COR-L47 (cell line): ENCODE measurements at regions not wholly inside any gene's neighbourhood (a gene's known extent, or its start where the extent isn't known, plus 50 kb on each side); places are given as distances from the start of the nearest gene placed in this dataset.

ENCODE experiments used
- DNase-seq: peaks from one replicate; lab custom pipeline; 2025; lab: John Stamatoyannopoulos, UW

DNA sequence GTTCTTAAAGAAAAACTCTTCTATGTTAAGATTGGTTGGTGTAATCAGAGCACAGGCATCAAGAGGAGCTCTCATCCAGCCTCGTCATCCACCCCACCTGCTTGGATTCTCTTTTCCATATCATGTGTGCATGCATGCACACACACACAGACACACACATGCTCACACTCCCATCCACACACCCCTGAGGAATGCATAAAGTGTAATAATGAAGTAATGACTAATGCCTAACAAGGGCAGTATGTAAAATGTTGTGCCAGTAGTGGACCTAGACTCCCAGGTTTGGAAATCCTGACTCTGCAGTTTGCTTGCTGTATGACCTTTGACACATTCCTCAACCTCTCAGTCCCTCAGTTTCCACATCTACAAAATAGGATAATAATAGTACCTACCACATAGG is 280.0 kb upstream of the ANKRD55 start:
- no peak for DNase-seq

GRCh38 chr5:56512313-56512996 is 279.3 kb upstream of the ANKRD55 start:
- no peak for DNase-seq

- no peak for DNase-seq
These were observed 278.3 kb upstream of the ANKRD55 start for GRCh38 chr5:56511326-56511841.

DNA sequence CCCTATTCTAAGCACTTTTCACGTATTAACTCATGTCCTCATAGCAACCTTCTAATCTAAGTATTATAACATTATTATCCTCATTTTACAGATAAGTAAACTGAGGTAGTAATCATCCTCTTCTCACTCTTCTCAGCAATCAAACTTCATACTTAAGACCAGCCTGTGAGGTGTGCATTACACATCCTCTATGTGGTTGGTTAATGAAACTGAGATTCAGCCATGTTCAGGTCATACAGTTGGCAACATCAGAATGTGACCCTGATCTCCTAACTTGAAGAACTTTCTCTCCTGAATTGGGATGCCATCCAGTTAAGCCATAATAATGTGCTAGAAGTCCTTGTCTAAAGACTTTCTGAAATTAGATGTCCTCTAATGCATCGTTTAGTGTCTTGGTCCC is 275.1 kb upstream of the ANKRD55 start:
- DNase-seq = no peak

GRCh38 chr5:56507351-56507930 is 274.3 kb upstream of the ANKRD55 start:
- DNase-seq = peak; percentile 80

GRCh38 chr5:56506211-56506965 is 273.3 kb upstream of the ANKRD55 start:
- no peak for DNase-seq

GRCh38 chr5:56503929-56504328 is 270.8 kb upstream of the ANKRD55 start:
- DNase-seq = no peak

- no peak for DNase-seq
These were observed 268.8 kb upstream of the ANKRD55 start for GRCh38 chr5:56501781-56502557.

- no peak for DNase-seq
These were observed 266.8 kb upstream of the ANKRD55 start for GRCh38 chr5:56499901-56500300.

DNA sequence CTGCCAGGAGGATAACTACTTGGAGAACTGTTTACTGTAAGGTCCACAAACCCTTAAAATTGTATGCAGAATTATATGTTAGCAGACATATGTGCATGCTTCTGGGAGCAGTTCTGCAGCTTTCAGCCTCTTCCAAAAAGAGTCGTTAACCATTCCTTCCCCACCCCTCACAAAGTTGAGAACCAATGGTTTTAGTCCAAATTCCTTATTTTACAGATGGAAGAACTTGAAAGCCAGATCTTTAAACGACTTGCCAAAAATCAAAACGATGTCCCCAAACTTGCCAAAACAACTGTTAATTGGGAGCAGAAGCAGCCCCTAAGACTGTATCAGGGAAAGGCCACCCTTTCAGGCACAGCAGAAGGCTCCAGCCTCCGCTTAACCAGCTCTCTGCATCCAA is 266.4 kb upstream of the ANKRD55 start:
- DNase-seq = no peak

- DNase-seq = no peak
These were observed 265.7 kb upstream of the ANKRD55 start for GRCh38 chr5:56498759-56499395.

GRCh38 chr5:56496581-56497063 is 263.5 kb upstream of the ANKRD55 start:
- DNase-seq = peak; percentile 21

- DNase-seq = no peak
These were observed 261.2 kb upstream of the ANKRD55 start for GRCh38 chr5:56494300-56494731.

GRCh38 chr5:56493766-56494165 is 260.6 kb upstream of the ANKRD55 start:
- no peak for DNase-seq

- no peak for DNase-seq
These were observed 260.2 kb upstream of the ANKRD55 start for GRCh38 chr5:56493308-56493707.

- no peak for DNase-seq
These were observed 259.7 kb upstream of the ANKRD55 start for GRCh38 chr5:56492812-56493211.

DNA sequence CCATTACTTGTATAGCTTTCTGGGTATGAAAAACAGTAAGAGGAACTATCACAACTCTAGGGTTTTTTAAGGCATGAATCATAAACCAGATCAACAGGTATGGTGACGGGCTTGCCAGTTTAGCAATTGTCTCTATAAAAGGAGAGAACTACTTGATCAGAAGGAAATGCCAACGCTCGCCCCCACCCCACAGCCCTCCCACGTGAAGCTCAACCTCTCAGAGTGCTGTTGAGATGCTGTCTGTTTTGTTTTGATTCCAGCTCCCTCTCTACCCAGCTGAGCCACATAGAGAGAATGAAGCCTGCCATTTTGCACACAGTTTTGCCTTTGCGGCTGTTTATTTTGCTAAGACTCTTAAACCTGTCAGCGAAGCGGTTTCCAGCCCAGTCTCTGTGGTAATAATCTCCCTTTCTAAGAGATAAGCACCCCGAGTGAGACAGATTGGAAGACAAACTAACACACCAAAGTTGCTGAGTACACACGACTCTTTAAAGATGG is 257.9 kb upstream of the ANKRD55 start:
- no peak for DNase-seq

DNA sequence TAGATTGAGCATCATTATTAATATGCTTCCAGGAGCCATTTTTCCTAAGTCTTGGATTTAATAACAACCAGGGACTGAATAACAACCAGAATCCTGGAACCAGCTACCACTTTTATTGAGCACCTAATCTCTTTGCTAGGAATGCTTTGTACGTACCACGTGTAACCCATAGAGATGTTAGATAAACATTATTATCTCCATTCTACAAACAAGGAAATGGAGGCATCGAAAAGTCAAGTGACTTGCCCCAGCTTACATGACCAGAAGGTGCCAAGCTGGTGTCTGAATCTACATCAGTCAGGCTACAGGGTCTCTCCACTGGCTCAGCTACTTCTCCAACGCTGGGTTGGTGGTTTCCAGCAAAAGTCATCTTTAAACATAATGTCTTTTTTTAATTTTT is 256.1 kb upstream of the ANKRD55 start:
- DNase-seq = no peak

DNA sequence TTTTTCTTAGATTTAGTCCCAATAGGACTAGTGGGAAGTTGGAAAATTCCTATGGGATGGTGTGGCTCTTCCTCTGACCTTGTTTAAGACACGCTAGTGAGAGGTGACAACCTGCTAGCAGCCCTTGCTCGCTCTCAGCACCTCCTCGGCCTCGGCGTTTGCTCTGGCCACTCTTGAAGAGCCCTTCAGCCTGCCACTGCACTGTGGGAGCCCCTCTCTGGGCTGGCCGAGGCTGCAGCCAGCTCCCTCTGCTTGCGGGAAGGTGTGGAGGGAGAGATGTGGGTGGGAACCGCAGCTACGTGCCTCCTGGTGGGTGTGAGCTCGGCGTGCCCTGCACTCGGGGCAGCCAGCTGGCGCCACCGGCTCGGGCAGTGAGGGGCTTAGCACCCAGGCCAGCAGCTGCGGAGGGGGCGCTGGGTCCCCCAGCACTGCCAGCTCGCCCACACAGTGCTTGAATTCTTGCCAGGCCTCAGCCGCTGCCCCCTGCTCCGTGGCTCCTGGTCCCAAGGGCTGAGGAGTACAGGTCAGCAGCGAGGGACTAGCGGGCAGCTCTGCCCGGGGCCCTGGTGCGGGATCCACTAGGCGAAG is 254.5 kb upstream of the ANKRD55 start:
- no peak for DNase-seq

GRCh38 chr5:56482363-56482762 is 249.2 kb upstream of the ANKRD55 start:
- no peak for DNase-seq
